Left colon (tissue), 2 donors: ENCODE measurements at regions not wholly inside any gene's neighbourhood (a gene's known extent, or its start where the extent isn't known, plus 50 kb on each side); places are given as distances from the start of the nearest gene placed in this dataset.
"Not testable (repeated sequence)": the region's sequence is repeated elsewhere in the genome, so short reads cannot be mapped to it uniquely, and the experiment has no call there.

Experiments used
- ATAC-seq: fragments of 200-7000 bp; cut with Tn5 transposase; one replicate; pipeline ENCODE4 v1.9.1; 2020; ENCODE audit warnings: mild to moderate bottlenecking, moderate library complexity
- DNase-seq, 2 donors: peaks; one replicate each; pipeline ENCODE4 v3.0.0-alpha.2; 2020
- intact Hi-C, 2 donors: fragments of 100-400 bp; cut with DNase I in 1 of 2; cut with micrococcal nuclease in 1 of 2; formaldehyde crosslinking; loops; one replicate each; pipeline versions ENCODE4 v1.11.2 to v1.14.0; 2022; cut with DNase I, micrococcal nuclease
- donor health status: DM: no; HTN: no; CAD: no.
- donor health status: DM: yes; HTN: yes; CAD: no.

DNA sequence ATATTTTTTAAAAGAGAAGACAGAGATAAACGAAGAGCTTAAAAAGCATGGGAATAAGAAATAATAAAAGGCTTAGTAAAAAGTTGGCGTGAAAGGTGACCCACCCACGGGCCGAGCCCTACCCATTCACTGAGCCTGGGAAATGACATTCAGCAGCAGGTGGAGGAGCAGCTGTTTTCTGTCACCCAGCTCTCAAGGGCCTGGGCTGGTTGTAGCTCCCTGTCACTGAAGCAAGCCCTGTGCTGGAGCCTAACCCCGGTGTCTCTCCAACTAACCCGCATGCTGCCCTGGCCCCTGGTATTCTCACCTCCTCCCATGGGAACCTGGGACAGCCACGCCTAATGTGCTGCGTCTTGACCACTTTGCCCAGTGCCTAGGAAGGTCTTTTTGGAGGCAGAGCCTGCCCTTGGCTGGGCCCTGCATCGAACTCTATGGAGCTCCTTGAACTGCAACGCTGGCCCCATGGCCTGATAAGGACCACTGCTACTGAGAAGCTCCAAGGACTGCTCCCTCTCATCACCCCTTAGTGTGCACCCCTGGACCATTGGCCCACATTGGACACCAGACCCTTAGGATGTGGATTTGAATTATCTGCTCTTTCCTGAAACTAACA, 68.8 kb upstream of the IYD start:
- DNase-seq (no peak), ATAC-seq (no peak)
- intact Hi-C loops = no loop called here

DNA sequence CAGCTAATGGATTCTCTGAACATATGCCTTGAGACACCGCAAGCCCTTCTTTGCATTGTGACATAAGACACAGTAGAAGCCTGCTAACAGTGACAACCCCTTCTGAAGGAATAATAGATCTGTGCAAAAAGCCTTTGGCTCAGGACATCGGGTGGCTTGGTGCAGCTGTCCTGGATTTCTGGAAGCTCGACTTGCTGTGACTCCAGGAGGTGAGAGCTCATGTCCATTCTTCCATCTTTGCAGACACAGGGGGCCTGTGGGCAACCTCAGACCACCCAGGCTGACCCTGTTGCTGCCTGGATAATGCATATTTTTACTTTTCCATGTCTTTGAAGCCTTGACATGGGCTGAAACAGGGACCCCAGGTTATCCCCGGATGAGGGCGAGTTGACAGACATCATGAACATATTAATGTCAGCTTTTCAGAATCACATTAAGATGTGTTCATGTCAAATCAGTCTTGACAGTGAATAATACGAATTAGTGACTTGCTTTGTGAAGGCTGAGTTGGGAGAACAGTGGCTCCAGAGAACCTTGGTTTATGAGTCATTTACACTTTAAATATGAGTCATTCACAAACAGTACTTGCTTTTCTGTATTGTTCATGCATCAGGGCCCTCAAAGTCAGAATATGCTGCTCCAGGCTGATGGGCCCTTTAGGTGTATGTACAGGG, 66.8 kb upstream of the IYD start:
- DNase-seq = no peak
- peak; percentile 90 for ATAC-seq
- intact Hi-C loops = no loop called here

DNA sequence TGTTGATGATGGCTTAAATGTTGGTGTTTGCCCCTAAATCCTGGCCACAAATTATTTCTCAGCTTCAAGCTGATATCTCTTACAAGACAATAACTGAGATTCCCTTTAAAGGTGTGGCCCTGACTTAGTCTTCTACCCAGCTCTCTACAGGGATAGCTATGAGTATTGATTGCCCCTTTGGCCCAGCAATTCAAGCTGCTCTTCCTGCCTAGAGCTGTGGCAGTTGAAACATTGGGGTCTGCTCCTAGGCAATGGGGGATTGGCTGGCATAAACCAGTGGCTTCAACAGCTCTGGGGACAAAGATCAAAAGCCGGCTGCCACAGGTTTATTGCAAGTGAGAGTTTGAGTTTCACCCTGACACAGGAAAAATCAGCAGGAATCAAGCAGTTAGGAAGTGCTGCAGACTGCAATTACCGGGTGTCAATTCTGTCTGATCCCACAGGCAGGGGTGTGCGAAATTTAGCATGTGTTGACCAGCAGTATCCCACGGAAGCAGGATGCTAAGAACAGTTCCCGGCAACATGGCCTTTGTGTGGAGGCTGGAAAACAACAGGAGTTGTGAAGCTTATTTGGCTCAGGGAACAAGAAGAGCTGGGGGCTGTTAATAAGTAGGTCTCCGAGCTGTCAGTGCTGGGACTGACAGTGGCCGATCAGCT, 66.2 kb upstream of the IYD start:
- ATAC-seq (peak; percentile 73), DNase-seq (peak in 1 of 2 donors; percentile 37)
- intact Hi-C loops = no loop called here

DNA sequence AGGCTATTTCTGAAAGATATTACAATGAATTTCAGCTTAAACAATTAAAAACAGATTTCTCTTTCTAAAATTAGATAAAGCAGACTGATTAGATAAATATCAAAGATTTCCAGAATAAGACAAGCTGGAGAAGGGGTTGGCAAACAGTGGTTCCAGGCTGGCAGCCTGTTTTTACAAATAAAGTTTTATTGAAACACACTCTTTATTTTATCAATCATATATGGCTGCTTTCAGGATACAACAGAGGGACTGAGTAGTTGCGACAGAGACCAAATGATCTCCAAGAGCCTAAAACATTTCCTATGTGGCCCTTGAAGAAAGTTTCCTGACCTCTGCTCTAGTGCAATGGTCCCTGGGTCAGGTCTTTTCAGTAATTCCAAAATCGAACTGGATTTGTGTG, 65.6 kb upstream of the IYD start:
- intact Hi-C loops = no loop called here
- DNase-seq (no peak), ATAC-seq (no peak)

DNA sequence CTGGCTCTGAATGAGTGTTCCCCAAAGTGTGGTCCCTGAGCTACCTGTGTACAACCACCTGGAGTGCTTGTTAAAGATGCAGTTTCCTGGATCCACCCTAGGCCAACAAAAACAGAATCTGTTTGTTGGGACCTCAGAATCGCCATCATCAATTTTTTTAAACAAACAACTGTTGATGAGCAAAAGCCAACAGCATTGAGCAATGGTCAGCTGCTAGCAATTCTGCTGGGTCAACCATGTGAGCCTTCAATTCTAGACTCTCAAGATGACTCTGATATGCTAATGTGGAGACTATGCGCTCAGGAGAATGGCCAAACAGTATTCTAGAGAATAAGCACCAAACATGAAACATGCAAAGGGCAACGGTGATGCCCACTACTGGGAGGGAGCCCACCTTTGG, 64.4 kb upstream of the IYD start:
- intact Hi-C loops = no loop called here
- no peak for DNase-seq
- ATAC-seq = no peak

DNA sequence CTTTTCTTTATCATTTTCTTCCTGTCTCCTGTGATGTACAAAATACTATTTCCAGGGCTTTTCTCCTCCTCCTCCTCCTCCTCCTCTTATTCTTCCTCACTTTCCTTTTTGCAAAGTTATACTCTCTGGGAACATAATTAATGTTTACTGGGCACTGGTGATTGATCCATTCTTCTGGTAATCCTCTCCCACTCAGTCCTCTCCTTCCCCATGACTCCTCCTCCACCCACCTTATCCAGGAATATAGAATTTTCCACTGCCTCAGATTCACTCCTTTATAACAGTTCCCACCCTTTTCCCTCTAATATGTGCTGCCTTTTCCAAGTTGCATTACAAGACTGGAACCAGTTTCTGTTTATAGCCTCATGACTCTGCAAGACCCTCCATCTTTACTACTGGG, 62.5 kb upstream of the IYD start:
- ATAC-seq = no peak
- intact Hi-C loops = no loop called here
- DNase-seq = no peak

DNA sequence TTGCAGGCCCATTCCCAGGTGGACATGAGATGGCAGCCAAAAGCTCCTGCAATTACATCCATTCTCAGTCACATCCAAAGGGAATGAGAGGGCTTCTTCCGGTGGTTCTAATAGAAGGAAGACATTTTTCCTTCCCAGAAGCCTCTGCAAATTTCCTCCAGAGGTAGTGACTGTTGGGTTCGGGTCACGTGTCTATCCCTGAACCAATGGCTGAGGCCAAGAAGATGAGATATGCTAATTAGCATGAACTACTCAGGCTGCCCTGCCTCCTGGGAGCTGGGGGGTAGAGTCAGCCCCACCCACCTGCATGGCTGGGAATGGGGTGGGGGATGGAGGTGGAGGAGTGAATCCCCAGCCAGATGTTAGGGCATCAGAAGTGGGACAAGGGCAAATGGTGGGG, 61.3 kb upstream of the IYD start:
- DNase-seq (no peak), ATAC-seq (no peak)
- intact Hi-C loops = no loop called here

DNA sequence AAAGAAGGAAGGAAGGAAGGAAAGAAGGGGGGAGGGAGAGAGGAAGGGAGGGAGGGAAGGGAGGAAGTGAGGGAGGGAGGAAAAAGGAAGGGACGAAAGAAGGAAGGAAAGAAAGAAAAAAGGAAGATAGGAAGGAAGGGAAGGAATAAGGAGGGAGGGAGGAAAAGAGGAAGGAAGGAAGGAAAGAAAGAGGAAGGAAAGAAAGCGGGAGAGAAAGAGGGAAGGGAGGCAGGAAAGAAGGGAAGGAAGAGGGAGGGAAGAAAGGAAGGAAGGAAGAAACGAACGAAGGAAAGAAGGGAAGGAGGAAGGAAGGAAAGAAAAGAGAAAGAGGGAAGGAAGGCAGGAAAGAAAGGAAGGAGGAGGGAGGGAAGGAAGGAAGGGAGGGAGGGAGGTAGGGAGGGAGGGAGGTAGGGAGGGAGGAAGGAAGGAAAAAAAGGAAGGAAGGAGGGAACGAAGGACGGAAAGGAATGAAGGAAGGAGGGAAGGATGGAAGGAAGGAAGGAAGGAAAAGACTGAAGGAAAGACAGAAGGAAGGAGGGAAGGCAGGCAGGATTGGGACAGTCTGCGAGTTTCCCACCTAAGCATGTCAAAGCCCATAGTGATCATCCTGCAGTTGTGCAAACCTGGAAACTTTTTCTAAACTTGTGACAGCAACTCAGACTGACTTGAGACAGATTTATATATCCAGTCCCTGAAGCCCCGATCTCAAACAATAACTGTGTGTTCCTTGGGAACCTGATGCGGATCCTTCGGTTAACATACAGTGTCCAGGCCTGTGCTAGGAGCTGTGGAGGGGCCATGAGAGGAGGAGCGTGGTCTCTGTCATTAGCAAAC, 59.8 kb upstream of the IYD start:
- DNase-seq (no peak), ATAC-seq (no peak)
- intact Hi-C loops = no loop called here

DNA sequence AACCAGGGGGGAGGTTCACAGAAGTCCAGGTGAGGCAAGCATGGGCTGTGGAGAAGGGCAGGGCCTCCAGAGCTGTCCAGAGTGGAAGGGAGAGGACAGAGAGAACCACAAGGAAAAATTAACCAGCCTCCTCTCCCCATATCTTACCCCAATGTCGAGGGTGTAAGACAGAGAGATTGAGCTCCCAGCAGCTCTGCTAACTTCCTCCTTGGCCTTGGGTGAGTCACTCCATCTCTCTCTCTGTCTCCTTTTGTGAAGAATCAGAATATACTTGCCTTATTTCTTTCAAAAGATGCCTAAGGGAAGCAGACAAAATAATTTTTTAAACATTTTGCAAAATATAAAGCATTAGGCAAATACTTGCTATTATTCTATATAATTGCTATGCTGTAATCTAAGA, 58.3 kb upstream of the IYD start:
- intact Hi-C loops = no loop called here
- DNase-seq = no peak
- ATAC-seq = no peak

DNA sequence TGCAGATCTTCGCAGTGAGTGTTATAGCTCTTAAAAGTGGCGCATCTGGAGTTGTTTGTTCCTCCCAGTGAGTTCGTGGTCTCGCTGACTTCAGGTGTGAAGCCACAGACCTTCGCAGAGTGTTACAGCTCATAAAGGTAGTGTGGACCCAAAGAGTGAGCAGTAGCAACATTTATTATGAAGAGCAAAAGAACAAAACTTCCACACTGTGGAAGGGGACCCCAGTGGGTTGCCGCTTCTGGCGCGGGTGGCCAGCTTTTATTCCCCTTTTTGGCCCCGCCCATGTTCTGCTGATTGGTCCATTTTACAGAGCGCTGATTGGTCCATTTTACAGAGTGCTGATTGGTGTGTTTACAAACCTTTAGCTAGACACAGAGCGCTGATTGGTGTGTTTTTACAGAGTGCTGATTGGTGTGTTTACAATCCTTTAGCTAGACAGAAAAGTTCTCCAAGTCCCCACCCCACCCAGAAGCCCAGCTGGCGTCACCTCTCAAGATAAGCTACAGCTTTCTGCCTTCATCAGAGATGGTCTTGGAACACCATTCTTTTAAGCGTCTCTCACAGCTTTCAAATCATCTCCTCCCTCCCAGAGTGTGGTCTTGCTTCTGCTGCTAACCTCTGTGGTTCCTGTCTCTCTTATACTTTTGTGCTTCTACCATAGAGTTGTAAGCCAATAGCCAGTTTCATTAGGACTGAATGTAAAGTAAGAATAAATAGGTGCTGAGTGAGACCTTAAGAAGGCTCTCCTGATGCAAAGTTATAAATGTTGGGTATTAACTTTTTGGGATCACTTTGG, 57.5 kb upstream of the IYD start:
- ATAC-seq, intact Hi-C loops, DNase-seq: not testable (repeated sequence)

DNA sequence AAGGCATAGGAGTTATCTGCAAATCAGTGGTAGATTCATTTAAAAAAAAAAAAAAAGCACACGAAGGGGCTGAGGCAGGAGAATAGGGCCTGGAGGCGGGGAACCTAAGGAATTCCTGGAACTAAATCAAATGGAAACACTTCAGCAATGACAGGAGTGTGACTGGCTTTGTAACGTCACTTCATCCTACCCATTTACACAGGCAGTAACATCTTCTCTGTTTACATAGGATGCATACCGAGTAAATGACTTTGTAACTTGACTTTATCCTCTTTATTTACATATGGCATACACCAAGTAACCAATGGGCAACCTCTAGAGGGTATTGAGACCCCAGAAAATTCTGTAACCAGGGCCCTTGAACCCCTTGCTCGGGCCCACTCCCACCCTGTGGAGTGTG, 56.4 kb upstream of the IYD start:
- DNase-seq (no peak), ATAC-seq (no peak)
- intact Hi-C loops = no loop called here

DNA sequence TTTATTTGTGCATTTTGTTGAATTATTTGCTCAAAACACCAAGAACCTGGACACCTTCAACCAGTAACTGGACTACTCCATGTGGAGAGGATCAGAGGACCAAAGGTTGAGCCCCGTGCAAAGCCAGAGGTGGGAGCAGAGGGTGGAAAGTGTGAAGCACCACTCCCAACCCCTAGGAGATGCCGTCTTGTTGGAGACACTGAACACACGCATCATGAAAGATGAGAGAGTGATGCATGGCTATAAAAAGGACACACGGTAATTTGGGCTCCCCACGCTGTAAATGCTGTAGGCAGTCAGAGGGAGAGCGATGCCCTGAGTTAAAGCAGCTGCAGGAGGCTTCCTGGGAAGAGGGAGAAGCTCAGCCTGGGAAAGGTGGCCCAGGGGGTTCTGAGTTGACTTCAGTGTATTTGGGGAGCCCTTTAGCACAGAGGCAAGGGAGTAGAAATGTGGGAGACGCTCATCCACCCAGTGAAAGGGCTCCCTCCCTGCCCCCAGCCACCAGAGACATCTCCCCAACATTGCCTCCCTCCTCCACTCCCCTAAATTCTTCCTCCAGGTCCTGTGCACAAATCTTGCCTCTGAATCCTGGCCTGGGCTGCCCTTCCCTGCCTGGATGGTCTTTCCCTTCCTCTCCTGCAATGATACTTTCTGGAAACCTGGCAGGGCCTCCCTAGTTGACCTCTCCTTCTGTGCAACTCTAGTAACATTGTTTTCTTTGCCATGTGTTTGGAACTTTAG, 55.8 kb upstream of the IYD start:
- ATAC-seq (no peak), DNase-seq (no peak)
- intact Hi-C loops = no loop called here

DNA sequence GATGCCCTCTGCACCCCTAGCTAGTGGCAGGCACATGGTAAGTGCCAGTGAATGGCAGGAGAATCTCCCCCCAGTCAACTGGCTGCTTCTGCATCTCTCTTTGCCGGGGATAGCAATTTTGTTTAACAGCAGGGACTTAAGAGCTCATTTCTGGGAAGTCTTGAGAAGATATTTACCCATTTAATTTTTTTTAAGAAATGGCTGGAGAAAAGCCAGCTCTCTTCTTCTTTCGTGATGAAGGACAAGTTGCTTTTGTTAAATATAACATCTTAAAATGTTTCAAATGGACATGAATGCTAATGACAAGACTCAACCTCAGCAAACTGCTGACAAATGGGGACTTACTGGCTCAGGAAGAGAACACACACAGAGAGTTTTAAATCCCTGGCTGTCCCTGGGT, 55.0 kb upstream of the IYD start:
- intact Hi-C loops = no loop called here
- no peak for ATAC-seq
- no peak for DNase-seq

DNA sequence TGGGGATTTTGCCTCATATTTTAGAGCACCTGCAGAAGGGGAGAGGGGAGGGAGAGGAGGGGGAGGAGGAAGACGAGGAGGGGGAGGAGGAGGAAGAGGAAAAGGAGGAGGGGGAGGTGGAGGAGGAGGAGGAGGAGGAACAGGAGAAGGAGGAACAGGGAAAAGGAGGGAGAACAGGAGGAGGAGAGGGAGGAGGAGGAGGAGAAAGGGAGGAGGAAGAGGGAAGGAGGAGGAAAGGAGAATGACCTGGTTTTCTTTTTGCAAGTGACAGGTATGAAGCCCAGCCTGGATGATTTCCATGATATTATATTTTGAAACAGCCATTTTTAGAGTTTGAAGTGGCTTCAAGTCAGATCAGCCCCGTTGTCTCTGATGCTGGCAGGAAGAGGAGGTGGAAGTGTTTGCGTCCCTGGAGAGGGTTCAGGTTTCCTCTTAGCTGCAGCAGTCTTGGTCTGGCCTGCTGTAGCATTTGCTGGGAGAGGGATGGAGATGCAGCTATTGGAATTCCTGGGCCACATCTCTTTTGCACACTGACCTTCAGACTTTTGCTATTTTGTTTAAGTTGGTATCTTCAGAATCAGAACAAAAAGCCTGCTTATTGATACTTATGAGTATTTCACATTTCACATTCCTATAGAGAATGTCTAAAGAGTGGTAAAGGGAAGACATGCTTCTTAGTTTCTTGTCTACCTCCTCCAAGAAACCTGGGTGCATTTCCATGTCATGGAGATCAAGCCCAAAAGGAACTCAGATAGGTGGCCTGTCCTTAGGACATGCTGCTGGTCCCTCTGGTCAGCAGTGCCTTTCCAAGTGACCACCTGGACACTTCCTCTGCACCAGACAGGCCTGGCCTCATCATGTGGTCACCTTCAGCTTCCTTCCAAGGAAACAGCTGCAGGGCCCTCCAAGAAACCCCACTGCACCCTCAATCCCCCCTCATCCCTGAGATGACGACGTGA, 54.3 kb upstream of the IYD start:
- DNase-seq = no peak
- intact Hi-C loops = no loop called here
- no peak for ATAC-seq

DNA sequence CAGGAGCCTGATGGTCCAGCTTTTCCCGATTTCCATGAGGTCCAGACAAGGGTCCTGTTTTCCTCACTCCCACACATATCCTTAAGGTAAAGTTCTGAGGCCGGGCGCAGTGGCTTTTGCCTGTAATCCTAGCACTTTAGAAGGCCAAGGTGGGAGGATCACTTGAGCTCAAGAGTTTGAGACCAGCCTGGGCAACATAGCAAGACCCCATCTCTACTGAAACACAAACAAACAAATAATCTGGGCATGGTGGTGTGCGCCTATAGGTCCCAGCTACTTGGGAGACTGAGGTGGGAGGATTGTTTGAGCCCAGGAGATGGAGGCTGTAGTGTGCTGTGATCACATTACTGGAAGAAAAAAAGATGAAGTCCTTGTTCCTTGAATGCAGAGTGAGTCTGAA, 53.2 kb upstream of the IYD start:
- intact Hi-C loops = no loop called here
- ATAC-seq = no peak
- no peak for DNase-seq

DNA sequence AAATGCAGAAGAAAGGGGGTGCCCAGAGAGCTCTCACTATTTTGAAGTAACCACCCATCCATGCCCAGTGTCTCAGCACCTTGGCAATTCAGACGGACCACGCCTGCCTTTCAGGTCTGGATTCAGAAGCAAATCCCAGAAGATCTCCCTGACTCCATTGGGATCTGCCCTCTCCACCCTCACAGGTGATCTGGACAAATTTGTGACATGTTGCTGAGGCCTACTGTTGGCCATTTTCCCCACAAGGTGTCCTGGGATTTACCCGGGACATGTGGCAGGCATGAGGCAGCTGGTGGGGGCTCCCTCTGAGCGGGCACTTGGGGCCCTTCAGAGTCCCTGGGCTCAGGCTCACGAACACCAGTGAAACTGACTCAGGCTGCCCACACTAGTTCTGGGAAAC, 51.9 kb upstream of the IYD start:
- intact Hi-C loops = no loop called here
- ATAC-seq (no peak), DNase-seq (no peak)
